GM18498 (cell line): ENCODE measurements at regions not wholly inside any gene's neighbourhood (a gene's known extent, or its start where the extent isn't known, plus 50 kb on each side); places are given as distances from the start of the nearest gene placed in this dataset.
"Not testable (repeated sequence)": the region's sequence is repeated elsewhere in the genome, so short reads cannot be mapped to it uniquely, and the experiment has no call there.

Source experiments
- ATAC-seq: cut with Tn5 transposase; IDR thresholded peaks from one replicate; pipeline ENCODE4 v1.9.1; 2021; ENCODE audit warnings: mild to moderate bottlenecking, moderate library complexity; ENCODE audit not compliant: unreplicated experiment

DNA sequence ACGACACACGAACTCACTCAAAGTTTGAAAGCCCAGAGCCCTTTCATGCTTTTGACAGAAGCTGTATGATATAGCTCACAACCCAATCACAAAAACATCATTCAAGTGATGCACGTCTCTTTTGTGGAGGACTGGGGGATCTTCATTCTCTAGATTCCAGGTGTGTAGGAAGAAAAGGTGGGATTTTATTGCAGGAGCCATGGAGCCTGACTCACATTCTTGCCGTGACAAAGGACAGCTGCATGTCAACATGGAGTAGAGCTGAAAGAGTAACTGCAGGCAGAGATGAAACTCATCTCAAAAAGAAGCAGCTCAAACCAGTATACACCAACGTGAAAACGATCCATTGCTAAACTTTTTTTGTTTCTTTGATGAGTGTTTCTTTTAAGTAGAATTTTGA is 50.9 kb upstream of the PDE1A start:
- ATAC-seq = no peak

GRCh38 chr2:182481676-182482075 is 54.8 kb upstream of the PDE1A start:
- ATAC-seq = no peak

- no peak for ATAC-seq
Observed at GRCh38 chr2:182482511-182482910, 55.7 kb upstream of the PDE1A start.

DNA sequence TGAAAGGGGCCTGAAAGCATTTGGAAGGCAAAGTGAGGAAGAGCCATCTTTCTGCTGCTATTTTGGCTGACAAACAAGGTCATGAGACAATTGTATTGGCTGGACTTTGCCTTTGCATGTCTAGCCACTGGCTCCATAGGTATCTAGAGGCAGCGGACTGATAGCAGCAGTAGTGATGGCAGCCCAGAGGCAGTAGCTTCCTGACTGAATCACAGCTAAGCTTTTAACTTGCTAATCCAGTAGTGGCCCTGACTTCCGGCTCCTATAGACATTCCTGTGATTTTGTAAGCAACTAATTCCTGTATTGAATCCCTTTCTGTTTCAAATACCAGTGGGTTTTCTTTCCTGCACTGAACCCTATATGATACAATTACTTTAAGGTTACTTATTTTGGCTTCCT is 69.8 kb upstream of the PDE1A start:
- no peak for ATAC-seq

DNA sequence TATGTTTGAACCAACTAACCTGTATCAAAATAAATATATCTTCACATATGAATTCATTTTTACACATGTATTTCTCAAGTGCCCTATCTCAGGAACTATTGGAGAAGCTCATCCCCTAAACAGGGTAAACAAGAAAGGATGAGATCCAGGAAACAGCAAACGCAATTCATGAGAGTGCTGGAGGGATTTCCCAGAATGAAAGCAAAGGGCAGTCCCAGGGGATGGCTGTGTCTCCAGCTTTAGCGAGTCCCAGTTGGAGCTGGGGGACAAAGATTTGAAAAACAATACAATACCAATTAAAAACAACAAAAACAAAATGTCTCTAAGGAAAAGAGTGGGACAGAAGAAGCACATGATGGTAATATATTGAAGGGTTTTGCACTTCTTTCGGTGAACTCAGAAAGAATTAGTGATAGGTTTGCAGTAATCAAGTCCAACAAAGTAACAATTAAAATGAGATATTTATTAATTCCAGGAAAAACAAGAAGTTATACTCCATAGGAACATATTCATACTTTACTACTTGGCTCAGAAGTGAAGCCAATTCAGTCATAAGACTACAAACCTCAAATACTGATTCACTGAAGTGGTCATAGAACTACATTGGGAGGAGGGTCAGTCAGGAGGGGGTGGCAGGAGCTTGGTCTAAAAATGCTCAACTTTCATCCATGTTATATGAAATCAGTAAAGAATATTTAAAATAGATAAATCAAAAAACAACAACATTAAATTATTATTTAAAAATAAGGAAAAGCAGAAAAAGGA is 73.1 kb upstream of the PDE1A start:
- ATAC-seq = no peak

DNA sequence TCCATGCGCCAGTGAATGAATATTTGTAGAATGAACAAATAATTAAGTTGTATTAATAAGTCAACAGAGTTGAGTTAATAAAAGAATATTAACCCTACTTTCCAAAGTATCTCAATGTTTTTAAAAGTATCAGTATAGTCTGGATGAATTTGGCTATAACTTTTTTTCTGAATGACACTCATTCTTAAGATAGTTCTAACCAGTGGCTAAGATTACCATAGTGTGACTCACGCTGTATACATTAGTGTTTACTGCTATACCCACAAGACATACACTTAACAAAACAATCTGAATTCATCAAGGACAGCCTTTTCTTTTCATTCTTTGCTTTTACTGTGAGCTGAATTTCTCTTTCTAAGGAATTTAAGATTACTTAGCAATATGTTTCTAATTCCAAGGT is 77.0 kb upstream of the PDE1A start:
- ATAC-seq = no peak

DNA sequence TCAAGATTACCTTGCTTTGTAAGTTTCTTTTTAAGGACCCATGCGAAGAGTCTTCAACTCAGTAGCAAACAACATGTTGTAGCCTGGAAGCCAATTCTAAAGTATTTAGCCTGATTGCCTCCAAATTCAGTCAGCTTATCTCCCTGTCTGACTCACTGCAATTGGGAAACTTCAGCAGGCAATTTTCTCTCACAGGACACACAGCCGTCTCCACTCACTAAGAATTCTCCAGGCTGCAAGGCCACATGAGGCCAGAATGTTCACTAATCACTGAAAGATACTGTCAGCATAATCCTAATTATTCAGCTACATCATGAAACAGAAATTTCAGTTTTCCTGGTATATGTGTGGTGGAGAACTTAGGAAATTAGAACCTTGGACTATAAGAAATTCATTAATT is 78.1 kb upstream of the PDE1A start:
- no peak for ATAC-seq

GRCh38 chr2:182506606-182507005 is 79.8 kb upstream of the PDE1A start:
- ATAC-seq = no peak

DNA sequence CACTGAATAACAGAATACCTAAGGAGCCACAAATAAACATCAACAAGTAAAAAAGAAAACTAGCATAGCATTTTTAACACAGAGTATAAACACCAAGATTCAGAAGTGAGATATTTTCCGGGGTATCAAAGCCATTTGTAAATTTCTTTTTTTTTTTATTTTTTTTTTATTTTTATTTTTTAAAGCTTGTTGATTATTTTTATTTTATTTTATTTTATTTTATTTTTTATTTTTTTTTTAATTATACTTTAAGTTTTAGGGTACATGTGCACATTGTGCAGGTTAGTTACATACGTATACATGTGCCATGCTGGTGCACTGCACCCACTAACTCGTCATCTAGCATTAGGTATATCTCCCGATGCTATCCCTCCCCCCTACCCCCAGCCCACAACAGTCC is 81.7 kb upstream of the PDE1A start:
- not testable (repeated sequence) for ATAC-seq

DNA sequence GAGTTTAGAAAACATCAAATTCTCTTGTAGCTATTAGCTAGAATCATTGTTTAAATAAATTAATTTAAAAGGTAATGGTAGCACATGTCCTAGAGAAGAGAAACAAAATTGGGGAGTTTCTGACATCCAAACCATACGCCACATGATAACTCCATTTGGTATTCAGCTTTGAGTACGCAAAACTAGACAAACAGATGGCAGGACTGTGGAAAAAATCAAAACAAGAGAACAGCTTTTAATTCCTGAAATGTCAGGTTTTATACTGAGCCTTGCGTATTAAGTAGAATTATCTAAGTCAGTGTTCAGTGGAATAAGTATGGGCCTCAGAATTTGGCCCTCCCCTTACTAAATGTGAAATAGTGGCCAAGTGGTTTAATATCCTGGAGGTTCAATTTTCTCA is 82.4 kb upstream of the PDE1A start:
- no peak for ATAC-seq

DNA sequence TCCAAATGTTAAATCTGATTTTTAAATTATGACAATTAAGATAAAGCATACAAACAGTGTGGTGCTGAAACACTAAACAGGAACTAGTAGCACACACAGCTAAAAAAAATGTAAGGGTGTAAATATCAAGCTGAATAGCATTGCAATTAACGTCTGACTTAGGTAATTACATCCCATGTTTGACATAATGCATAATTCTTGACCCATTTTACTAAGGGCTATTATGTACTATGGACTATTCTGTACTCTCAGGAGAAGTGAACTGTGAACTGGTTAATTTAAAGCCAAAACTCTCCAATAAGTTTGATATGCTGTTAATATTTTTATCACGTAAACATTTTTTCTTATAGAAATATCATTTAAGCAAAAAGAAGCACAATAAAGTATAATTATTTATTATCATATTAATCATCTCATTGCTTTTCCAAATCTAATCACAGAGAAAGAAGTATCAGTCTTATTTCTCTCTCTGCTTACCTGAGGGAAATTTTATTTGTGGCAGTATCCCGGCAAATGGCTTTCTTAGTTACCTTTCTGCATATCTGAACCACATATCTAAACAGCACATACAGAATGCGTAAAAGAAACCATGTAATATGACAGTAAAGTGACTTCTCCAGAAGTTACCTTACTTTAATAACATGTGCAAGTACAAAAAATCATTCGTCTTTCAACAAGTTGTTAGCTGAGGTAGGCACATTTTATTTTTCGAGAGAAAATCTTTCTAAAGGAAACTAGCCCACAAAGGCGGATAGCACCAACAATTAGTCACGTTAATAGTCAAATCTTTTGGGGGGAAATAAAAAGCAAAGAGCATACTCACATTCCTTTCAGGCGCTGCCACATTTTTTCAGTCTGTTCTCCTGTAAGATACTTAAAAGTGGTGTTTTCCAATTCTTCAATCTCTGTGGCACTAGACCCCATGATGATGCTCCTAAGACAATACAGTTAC is 94.9 kb upstream of the PDE1A start:
- no peak for ATAC-seq

- peak; percentile 62 for ATAC-seq
Observed at GRCh38 chr2:182522405-182522896, 95.6 kb upstream of the PDE1A start.

GRCh38 chr2:182522972-182523473 is 96.2 kb upstream of the PDE1A start:
- ATAC-seq = peak; percentile 29

DNA sequence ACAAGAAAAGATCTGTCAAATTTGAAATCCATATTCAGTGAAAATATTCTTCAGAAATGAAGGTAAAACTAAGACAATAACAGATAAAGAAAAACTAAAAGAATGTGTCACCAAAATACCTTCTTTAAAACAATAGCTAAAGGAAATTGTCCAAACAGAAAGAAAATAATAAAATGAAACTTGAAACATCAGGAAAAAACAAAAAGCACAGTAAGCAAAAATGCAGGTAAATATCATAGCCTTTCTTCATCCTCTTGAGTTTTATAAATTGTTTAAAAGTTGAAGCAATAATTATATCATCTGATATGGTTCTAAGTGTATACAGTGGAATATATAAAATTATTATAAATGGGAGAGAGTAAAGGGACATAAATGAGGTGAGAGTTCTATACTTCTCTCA is 103.8 kb upstream of the PDE1A start:
- no peak for ATAC-seq

- ATAC-seq = no peak
Observed at GRCh38 chr2:182540252-182540651, 113.4 kb upstream of the PDE1A start.

DNA sequence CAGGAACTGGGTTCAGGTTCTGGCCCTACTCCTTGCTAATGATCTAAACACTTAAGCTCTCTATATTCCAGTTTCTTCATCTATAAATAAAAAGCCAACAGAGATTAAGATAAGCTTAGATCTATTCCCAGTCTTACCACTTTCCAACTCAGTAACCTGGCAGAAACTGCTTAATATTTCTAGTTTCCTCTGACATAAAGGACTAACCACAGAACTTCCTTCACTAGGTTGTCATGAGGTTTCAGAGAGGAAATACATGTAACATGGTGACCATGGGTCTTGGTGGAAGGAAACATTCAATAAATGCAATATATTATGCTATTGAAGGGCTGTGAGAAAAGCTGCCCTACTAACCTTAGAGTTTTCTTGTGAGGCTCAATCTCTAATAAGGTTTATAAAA is 114.4 kb upstream of the PDE1A start:
- ATAC-seq = peak; percentile 65

GRCh38 chr2:182542501-182543258 is 115.8 kb upstream of the PDE1A start:
- ATAC-seq = no peak

GRCh38 chr2:182543741-182544525 is 117.1 kb upstream of the PDE1A start:
- ATAC-seq = no peak

DNA sequence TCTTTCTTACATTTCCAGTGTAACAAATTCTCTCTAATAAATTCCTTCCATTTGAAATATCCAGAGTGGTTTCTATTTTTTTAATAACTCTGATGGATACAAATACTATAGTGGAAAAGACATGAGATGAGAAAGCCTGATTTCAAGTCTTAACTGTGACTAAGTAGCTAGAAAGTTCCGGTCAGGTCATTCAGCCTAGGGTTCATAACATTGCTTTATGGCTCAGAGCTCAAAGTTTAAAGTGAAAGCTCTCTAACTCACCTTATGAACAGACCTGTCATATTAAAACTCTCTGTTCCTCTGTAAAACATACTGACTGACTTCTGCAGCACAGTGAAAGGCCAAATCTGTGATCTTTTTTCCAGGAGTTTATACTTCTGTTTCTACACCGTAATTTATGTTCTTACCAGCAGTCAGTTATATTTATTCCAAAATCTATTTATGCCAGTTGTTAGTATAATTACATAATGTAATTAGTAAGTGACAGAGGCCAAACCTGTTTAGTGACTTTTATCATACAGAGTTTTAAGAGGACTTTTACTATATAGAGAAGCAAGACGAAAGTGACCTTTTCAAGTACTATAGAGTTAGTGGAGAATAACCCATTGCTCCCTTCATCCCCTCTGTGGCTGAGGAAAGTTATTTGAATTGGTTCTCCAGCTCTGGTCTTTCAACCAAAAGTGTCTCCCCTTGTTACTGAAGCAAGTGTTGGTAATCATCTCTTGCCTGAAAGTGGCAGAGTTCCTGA is 118.8 kb upstream of the PDE1A start:
- peak; percentile 86 for ATAC-seq
